ENCODE measurements at regions not wholly inside any gene's neighbourhood (a gene's known extent, or its start where the extent isn't known, plus 50 kb on each side); places are given as distances from the start of the nearest gene placed in this dataset.

DNA sequence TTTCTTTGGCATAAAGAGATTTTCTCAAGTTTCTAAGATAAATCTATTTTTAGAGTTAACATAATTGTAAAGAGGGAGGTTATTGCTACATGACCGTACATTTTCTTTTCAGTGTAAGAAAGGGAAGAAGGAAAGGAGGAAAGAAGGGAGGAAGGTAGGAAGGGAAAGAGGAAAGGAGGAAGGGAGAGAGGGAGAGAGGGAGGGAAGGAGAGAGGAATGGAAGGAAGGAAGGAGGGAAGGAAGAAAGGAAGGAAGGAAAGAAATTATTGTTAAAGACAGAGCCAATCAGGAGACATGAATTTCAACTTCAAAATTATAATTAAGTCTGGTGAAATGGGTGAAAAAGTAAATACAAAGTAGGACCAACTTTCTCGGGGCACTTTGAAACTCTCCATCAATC, 197.6 kb downstream of the SNCA start:
- intact Hi-C loops (cut with DNase I) = no loop called here

DNA sequence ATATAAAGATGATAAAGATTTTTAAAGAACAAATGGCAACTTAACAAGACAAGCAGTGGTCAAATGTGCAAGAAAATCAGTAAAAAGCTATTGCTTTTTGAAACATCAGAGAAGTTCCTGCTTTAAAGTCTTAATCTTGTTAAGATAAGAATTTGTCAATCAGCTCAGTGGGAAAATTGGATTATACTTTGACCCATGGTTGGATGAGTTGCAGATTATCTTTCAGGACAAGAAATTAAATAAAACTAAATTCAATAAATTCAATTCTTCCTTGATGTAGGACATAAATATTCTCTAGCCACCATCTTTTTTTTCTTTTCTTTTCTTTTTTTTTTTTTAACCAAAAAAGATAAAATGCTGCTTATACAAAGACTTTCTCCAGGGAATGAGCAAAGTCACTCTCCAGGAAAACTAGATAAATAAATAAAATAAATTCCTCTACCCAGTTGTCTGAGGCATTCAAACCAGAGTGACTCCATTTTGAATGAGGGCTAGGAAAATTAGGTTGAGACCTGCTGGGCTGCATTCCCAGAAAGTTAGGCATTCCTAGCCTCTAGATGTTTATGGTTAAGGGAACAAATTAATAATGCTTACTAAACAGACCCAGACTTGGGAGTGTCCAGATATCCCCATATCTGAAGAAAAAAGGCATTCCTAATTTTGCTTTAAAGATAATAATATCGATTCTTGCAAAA, 211.2 kb downstream of the SNCA start:
- Histone ChIP-seq H3K4me1 (no peaks in the 10 kb centered on the region), H3K36me3 (no peaks in the 10 kb centered on the region), H3K27ac (no peak overlapping the region), H3K9me3 (no peaks in the 10 kb centered on the region), H3K27me3 (no peaks in the 10 kb centered on the region), H3K4me3 (no peak overlapping the region)
- intact Hi-C loops (cut with DNase I) = no loop called here
- ATAC-seq = no peak
- TF ChIP-seq CTCF (IDR thresholded peaks at IDR 0.05) = no peak
- no peak for DNase-seq

More for the DNA sequence above, 197.6 kb downstream of the SNCA start:
- no peaks in the 10 kb centered on the region for H3K36me3 ChIP-seq
- H3K9me3 ChIP-seq = no peaks in the 10 kb centered on the region
- DNase-seq (no peak), ATAC-seq (no peak)
- no peak for TF ChIP-seq CTCF (IDR thresholded peaks at IDR 0.05)
- no peak overlapping the region for H3K27ac ChIP-seq
- H3K4me1 ChIP-seq = no peaks in the 10 kb centered on the region
- no peak overlapping the region for H3K4me3 ChIP-seq
- no peaks in the 10 kb centered on the region for H3K27me3 ChIP-seq

GRCh38 chr4:89619206-89619962, 217.6 kb downstream of the SNCA start:
- ATAC-seq (no peak), DNase-seq (no peak)
- H3K4me1 ChIP-seq = no peaks in the 10 kb centered on the region
- intact Hi-C loops (cut with DNase I) = no loop called here
- no peak overlapping the region for H3K27ac ChIP-seq
- no peaks in the 10 kb centered on the region for H3K27me3 ChIP-seq
- TF ChIP-seq CTCF (IDR thresholded peaks at IDR 0.05) = no peak
- H3K36me3 ChIP-seq = no peaks in the 10 kb centered on the region
- no peaks in the 10 kb centered on the region for H3K9me3 ChIP-seq
- H3K4me3 ChIP-seq = no peak overlapping the region

- H3K36me3 ChIP-seq = no peaks in the 10 kb centered on the region
- no peak for DNase-seq
- H3K27me3 ChIP-seq = no peaks in the 10 kb centered on the region
- H3K27ac ChIP-seq = no peak overlapping the region
- H3K4me3 ChIP-seq = no peak overlapping the region
- no peak for ATAC-seq
- no peaks in the 10 kb centered on the region for H3K4me1 ChIP-seq
- intact Hi-C loops (cut with DNase I) = no loop called here
- TF ChIP-seq CTCF (IDR thresholded peaks at IDR 0.05) = no peak
- H3K9me3 ChIP-seq = no peaks in the 10 kb centered on the region
Measured at GRCh38 chr4:89618151-89618550, 218.8 kb downstream of the SNCA start.

DNA sequence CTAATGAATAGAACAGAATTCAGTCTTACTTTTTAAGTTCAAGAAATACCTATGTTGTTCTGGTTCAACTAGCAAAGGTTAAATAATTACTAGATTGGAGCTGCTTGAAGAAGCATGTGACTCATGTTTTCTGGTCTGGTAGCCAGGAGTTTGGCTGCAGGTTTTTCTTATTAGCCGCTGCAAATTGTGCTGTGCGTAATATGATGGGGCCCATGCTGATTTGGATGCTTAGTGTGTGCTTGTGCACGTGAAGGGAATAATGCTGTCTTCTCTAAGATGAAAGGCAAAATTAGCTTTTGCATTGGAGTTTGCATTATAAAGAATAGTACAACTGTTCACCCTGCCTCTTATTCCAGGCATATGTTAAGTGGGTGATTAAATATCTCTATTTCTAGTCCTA, 219.6 kb downstream of the SNCA start:
- H3K27me3 ChIP-seq = no peaks in the 10 kb centered on the region
- intact Hi-C loops (cut with DNase I) = no loop called here
- no peaks in the 10 kb centered on the region for H3K4me1 ChIP-seq
- H3K27ac ChIP-seq = no peak overlapping the region
- no peak for TF ChIP-seq CTCF (IDR thresholded peaks at IDR 0.05)
- H3K36me3 ChIP-seq = no peaks in the 10 kb centered on the region
- no peak overlapping the region for H3K4me3 ChIP-seq
- H3K9me3 ChIP-seq = no peaks in the 10 kb centered on the region
- ATAC-seq = no peak
- no peak for DNase-seq

Data from left lung (tissue), 4 donors.